ENCODE measurements at regions not wholly inside any gene's neighbourhood (a gene's known extent, or its start where the extent isn't known, plus 50 kb on each side); places are given as distances from the start of the nearest gene placed in this dataset.

DNA sequence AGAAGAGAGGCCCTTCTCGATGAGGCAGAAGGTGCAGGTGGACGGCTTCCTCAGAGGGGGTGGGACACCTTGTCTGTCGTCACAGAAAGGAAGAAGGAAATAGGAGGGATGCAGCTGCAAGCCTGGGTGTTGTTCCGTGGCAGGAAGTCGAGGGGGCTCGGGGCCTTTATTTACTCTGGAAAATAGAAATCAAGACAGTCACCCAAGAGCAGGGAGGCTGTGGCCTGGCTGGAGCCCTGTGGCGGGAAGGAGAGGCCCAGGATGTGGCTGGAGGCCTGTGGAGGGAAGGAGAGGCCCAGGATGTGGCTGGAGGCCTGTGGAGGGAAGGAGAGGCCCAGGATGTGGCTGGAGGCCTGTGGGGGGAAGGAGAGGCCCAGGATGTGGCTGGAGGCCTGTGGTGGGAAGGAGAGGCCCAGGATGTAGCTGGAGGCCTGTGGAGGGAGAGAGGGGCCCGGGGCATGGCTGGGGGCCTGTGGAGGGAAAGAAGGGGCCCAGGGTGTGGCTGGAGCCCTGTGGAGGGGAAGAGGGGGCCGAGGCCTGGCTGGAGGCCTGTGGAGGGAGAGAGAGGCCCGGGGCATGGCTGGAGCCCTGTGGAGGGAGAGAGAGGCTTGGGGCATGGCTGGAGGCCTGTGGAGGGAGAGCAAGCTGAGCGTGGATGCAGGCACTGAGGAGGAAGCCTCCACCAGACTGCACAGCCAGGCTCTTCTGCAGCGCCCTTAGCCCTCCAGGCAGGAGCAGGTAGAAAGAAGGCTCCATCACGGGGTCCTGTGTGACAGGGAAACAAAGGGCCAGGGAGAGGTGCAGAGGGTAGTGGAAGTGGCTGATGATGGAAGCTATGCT, 97.3 kb upstream of the SFMBT2 start:
- DNase-seq: no peak

DNA sequence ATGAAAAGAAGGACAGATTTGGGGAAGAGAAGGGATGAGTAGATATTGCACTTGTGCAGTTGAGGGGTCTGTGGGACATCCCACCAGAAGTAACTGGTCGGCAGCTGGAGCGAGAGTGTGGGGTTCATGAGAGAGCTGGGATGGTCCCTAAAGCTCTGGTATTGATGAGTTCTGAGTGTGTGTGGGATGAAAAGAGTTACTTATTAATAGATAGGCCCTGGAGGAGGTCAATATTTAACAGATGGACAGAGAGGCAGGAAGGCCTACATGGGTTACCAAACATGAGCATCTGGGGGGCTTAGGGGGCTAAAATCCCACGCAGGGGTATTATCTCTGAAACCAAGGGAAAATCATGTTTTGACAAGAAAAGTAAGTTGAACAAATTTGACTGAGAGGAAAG, 95.7 kb upstream of the SFMBT2 start:
- no peak for DNase-seq

DNA sequence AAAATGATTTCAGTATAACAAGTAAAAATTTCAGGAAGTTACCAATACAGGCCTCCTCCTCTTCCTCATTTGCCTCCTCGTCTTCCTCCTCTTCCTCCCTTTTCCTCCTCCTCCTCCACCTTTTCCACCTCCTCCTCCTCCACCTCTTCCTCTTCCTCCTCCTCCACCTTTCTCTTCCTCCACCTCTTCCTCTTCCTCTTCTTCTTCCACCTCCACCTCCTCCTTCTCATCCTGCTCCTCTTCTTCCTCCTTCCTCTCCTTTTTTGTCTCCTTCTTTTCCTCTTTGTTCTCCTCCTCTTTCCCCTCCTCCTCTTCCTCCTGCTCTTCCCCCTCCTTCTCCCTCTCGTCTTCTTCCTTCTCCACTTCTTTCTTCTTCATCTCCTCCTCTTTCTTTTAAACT, 94.4 kb upstream of the SFMBT2 start:
- DNase-seq: no peak

DNA sequence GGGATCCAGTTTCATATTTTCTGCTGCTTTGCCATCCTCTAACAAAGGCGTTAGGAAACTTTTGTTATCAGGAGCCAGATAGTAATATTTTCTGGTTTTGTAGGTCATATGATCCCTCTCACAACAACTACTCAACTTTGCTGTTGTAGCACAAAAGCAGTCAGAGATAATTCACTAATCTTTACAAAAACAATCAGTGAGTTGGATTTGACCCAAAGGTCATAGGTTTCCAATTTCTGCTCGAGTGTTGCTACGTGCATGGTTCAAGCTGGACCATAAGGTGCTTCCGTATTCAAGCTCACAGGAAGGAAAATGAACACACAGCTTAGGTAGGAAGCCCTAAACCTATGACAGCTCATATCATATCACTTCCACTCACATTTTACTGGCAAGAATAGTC, 92.4 kb upstream of the SFMBT2 start:
- DNase-seq: no peak

DNA sequence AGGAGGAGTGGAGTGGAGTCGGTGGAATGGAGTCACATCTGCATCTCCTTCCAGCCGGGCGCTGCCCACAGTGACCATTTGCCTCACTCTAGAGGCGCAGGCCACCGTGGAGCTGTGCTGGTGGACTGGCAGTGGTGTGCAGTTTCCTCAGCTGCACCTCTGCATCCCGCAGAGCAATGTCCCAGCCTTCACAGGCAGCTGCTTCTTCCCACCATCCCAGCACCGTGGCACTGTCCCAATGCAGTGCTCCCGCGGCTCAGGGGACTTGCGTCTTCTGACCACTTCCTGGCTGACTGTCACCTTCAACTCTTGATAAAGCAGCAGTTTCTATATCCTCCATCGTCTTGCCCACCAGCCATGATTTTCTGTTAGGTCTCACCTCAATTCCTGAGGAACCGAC, 90.3 kb upstream of the SFMBT2 start:
- DNase-seq: no peak

DNA sequence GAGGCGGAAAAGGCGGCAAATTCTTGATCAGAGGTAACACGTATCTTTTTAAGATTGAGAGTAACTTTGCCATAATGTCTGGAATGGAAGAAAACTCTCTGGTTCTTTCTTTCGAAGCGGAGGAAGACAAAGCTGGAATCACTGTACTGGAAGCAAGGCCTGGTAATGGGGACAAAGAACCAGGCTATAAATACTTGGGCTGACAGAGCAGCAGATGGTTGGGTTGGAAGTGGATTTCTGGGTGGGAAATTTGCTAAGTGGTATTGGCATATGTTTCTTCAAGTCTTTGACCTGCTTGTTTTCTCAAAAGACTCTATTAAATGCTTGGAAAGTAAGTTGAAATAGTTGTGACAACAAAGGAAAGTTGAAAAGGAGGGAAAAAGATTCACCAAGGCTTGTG, 87.3 kb upstream of the SFMBT2 start:
- no peak for DNase-seq

GRCh38 chr10:7493996-7494395, 83.2 kb upstream of the SFMBT2 start:
- no peak for DNase-seq

GRCh38 chr10:7492660-7493046, 81.8 kb upstream of the SFMBT2 start:
- DNase-seq: no peak

GRCh38 chr10:7491949-7492659, 81.3 kb upstream of the SFMBT2 start:
- DNase-seq: no peak

GRCh38 chr10:7491230-7491629, 80.4 kb upstream of the SFMBT2 start:
- DNase-seq: no peak

GRCh38 chr10:7488418-7488829, 77.6 kb upstream of the SFMBT2 start:
- no peak for DNase-seq

- DNase-seq: no peak
Measured at GRCh38 chr10:7487528-7487927, 76.7 kb upstream of the SFMBT2 start.

GRCh38 chr10:7486528-7486927, 75.7 kb upstream of the SFMBT2 start:
- DNase-seq: no peak

DNA sequence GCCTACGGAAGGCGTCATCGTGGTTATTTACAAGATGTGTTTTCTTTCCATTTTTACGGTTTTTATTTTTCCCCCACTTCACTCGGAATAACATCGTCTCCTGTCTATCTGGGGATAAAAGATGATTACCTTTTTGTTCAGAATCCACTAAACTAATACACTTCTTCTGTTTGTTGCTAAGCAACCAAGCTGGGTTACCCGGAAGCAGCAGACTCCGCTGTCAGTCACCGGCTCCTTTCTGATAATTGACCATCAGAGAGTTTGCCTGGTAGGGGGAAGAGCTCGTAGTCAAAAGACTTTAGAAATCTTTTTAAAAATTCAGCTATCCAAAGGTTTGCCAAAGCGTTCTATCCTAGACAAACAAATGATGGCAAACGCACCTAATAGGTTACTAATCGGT, 75.0 kb upstream of the SFMBT2 start:
- no peak for DNase-seq

- no peak for DNase-seq
Measured at GRCh38 chr10:7485244-7485556, 74.4 kb upstream of the SFMBT2 start.

GRCh38 chr10:7484456-7485243, 73.8 kb upstream of the SFMBT2 start:
- peak; percentile 24 for DNase-seq

DNA sequence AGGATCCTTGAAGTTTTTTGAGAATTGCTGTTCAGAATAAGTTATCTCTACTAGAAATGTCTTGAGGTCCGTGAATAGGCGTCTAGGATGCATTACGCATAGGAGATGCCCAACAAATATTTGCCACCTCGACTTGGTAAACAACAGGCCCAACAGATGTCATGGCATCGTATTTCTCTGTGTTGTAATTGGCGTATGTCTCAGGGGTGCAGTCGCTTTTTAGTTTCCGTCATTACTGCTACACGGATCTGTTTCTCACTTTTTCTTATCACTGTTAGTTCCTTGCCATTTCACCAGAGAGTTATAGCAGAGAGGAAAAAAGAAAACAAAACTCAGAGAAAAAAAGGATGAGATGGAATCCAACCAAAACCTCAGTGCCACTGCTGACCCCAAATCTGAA, 73.0 kb upstream of the SFMBT2 start:
- DNase-seq: no peak

GRCh38 chr10:7482992-7483391, 72.2 kb upstream of the SFMBT2 start:
- no peak for DNase-seq

GRCh38 chr10:7481368-7481765, 70.5 kb upstream of the SFMBT2 start:
- DNase-seq: no peak

DNA sequence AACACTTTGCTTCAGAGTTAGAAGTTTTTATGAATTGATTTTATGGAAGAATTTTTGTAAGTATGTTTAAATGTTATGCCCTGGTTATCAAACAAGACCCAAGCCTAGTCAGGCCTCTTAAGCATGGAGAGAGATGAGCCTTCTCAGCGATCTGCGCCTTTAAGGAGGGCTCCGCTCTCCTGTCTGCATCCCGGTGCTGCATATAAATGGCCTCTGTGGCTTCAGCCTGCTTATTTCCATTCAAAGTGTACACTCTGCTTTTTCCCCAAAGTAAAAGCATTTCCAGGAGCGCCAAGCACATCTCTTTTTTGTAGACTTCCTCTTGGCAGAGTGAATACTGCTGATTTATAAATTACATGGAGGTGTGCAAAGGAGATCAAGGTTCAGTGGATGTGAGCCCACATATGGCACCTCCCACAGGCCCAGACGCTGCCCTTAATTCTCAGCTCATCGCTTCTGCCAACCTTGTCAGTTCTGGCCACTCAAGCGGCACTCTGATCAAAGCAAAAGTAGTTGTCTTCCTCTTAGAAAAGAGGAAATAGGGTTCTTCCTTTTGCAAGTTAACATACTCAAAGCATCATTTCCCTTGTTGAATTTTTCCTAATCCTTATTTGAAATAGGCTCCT, 70.0 kb upstream of the SFMBT2 start:
- no peak for DNase-seq

DNA sequence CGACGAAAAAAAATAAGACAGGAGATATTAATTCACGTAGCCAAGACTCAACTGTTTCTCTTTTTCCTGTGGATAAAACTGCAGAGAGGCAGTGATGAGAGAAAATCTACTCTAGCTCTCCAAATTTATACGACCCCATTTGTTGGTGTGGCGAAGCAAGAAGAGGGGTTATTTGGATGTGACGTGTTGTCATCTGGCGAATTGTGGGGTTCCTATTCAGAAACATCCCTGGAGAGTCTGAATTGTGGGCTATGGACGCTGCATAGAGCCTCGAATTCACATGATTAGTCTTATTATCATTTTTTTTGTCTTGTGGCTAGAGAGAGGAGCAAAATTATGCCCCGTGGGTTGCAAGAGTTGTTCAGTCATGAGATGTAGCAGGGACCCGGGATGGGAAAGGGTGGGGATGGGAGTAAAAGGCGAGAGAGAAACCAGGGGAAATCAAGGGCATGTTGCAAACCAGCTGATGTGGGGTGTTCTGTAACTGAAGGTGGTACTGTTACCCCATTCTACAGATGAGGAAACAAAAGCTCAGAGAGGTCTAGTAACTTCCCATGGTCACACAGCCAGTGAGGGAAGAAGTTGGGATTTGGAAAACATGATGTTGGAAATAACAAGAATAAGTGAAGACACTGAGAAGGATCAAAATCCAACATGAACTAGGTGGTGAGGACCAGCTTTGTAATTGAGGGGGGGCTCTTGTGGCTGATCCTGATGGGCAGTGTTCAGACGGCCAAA, 69.2 kb upstream of the SFMBT2 start:
- DNase-seq: no peak

DNA sequence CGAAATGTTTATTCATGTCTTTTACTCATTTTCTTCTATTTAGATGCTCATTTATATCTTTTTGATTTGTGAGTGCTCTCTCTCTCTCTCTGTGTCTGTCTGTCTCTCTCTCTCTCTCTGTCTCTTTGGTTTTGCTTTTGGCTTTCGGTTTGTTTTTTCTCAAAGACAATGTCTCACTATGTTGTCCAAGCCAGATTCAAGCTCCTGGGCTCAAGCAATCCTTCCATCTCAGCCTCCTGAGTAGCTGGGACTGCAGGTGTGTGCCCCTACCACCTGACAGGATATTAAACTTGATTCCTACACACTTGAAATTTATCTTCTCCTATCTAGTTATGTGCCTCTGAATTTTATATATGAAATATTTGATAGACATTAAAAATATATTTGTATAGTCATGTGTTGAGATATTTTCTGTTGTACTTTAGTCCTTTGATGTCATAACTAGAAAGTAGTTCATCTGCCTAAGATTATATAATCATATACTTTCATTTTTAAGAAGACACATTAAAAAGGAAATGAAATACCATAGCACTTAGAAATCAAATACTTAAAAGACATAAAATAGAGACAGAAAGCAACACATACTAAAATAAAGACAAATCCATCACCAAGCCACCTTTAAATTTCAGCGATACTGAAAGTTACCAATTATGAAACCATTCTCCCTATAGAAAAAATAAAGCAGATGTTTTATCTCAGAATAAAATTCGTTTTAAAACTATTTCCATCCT, 68.1 kb upstream of the SFMBT2 start:
- no peak for DNase-seq

Measured in activated naive CD4-positive, alpha-beta T cell treated with anti-CD3 and anti-CD28 coated beads, Interleukin-2, amount 50 U/mL, for 16 hours (primary cell).